ENCODE measurements at regions not wholly inside any gene's neighbourhood (a gene's known extent, or its start where the extent isn't known, plus 50 kb on each side); places are given as distances from the start of the nearest gene placed in this dataset.

GRCh38 chr10:108598831-108599230, 1324.5 kb downstream of the XPNPEP1 start:
- H3K4me1 ChIP-seq: peaks cover 17% of the 10 kb centered on the region
- H4K20me1 ChIP-seq: no peaks in the 10 kb centered on the region
- H3K36me3 ChIP-seq: no peaks in the 10 kb centered on the region
- no peak for TF ChIP-seq Cebpa-rat (IDR thresholded peaks at IDR 0.05)
- H3K27me3 ChIP-seq: no peaks in the 10 kb centered on the region
- H3K4me3 ChIP-seq: no peak overlapping the region
- no peak overlapping the region for H3K27ac ChIP-seq
- H3K4me2 ChIP-seq: no peak overlapping the region
- no peak overlapping the region for H3K9ac ChIP-seq
- no peaks in the 10 kb centered on the region for H3K9me3 ChIP-seq

- H3K4me3 ChIP-seq: no peak overlapping the region
- no peak overlapping the region for H3K27ac ChIP-seq
- TF ChIP-seq Cebpa-rat (IDR thresholded peaks at IDR 0.05): no peak
- H3K9ac ChIP-seq: no peak overlapping the region
- H3K36me3 ChIP-seq: no peaks in the 10 kb centered on the region
- H3K4me2 ChIP-seq: no peak overlapping the region
- H3K27me3 ChIP-seq: no peaks in the 10 kb centered on the region
- peaks cover 17% of the 10 kb centered on the region for H3K4me1 ChIP-seq
- no peaks in the 10 kb centered on the region for H4K20me1 ChIP-seq
- no peaks in the 10 kb centered on the region for H3K9me3 ChIP-seq
These were observed 1325.0 kb downstream of the XPNPEP1 start for GRCh38 chr10:108598320-108598695.

- Histone ChIP-seq H3K27me3 (no peaks in the 10 kb centered on the region), H3K4me2 (no peak overlapping the region), H3K4me1 (peaks cover 17% of the 10 kb centered on the region), H4K20me1 (no peaks in the 10 kb centered on the region), H3K9ac (no peak overlapping the region), H3K27ac (no peak overlapping the region), H3K36me3 (no peaks in the 10 kb centered on the region), H3K4me3 (no peak overlapping the region), H3K9me3 (no peaks in the 10 kb centered on the region)
- TF ChIP-seq Cebpa-rat (IDR thresholded peaks at IDR 0.05): no peak
These were observed 1325.5 kb downstream of the XPNPEP1 start for GRCh38 chr10:108597657-108598319.

GRCh38 chr10:108597031-108597430, 1326.3 kb downstream of the XPNPEP1 start:
- H3K27me3 ChIP-seq: no peaks in the 10 kb centered on the region
- H4K20me1 ChIP-seq: no peaks in the 10 kb centered on the region
- H3K4me3 ChIP-seq: no peak overlapping the region
- H3K36me3 ChIP-seq: no peaks in the 10 kb centered on the region
- H3K4me2 ChIP-seq: no peak overlapping the region
- no peak overlapping the region for H3K27ac ChIP-seq
- H3K9ac ChIP-seq: no peak overlapping the region
- no peak for TF ChIP-seq Cebpa-rat (IDR thresholded peaks at IDR 0.05)
- H3K9me3 ChIP-seq: no peaks in the 10 kb centered on the region
- H3K4me1 ChIP-seq: peaks cover 17% of the 10 kb centered on the region

- Histone ChIP-seq H3K4me1 (peaks cover 17% of the 10 kb centered on the region), H4K20me1 (no peaks in the 10 kb centered on the region), H3K4me2 (no peak overlapping the region), H3K4me3 (no peak overlapping the region), H3K9ac (no peak overlapping the region), H3K27ac (no peak overlapping the region), H3K36me3 (no peaks in the 10 kb centered on the region), H3K9me3 (no peaks in the 10 kb centered on the region), H3K27me3 (no peaks in the 10 kb centered on the region)
- no peak for TF ChIP-seq Cebpa-rat (IDR thresholded peaks at IDR 0.05)
These were observed 1330.4 kb downstream of the XPNPEP1 start for GRCh38 chr10:108592956-108593355.

GRCh38 chr10:108591417-108591816, 1331.9 kb downstream of the XPNPEP1 start:
- H3K27me3 ChIP-seq: no peaks in the 10 kb centered on the region

GRCh38 chr10:108586424-108586823, 1336.9 kb downstream of the XPNPEP1 start:
- TF ChIP-seq Cebpa-rat (IDR thresholded peaks at IDR 0.05): no peak
- Histone ChIP-seq H3K4me1 (no peaks in the 10 kb centered on the region), H3K27ac (no peak overlapping the region), H3K4me3 (no peak overlapping the region), H3K4me2 (no peak overlapping the region), H3K27me3 (no peaks in the 10 kb centered on the region), H4K20me1 (no peaks in the 10 kb centered on the region), H3K36me3 (no peaks in the 10 kb centered on the region), H3K9me3 (no peaks in the 10 kb centered on the region), H3K9ac (no peak overlapping the region)

More at GRCh38 chr10:108591417-108591816, 1331.9 kb downstream of the XPNPEP1 start:
- H3K36me3 ChIP-seq: no peaks in the 10 kb centered on the region
- no peak overlapping the region for H3K9ac ChIP-seq
- H3K4me1 ChIP-seq: peaks cover 17% of the 10 kb centered on the region
- no peak for TF ChIP-seq Cebpa-rat (IDR thresholded peaks at IDR 0.05)
- H3K27ac ChIP-seq: no peak overlapping the region
- no peaks in the 10 kb centered on the region for H4K20me1 ChIP-seq
- no peaks in the 10 kb centered on the region for H3K9me3 ChIP-seq
- H3K4me3 ChIP-seq: no peak overlapping the region
- no peak overlapping the region for H3K4me2 ChIP-seq

- no peaks in the 10 kb centered on the region for H3K36me3 ChIP-seq
- no peak overlapping the region for H3K27ac ChIP-seq
- H3K9me3 ChIP-seq: no peaks in the 10 kb centered on the region
- TF ChIP-seq Cebpa-rat (IDR thresholded peaks at IDR 0.05): no peak
- no peak overlapping the region for H3K9ac ChIP-seq
- no peak overlapping the region for H3K4me2 ChIP-seq
- no peaks in the 10 kb centered on the region for H3K27me3 ChIP-seq
- H3K4me1 ChIP-seq: no peaks in the 10 kb centered on the region
- no peaks in the 10 kb centered on the region for H4K20me1 ChIP-seq
- no peak overlapping the region for H3K4me3 ChIP-seq
These were observed 1339.4 kb downstream of the XPNPEP1 start for GRCh38 chr10:108583877-108584276.

GRCh38 chr10:108582888-108583287, 1340.4 kb downstream of the XPNPEP1 start:
- no peaks in the 10 kb centered on the region for H3K4me1 ChIP-seq
- no peaks in the 10 kb centered on the region for H3K9me3 ChIP-seq
- H3K27ac ChIP-seq: no peak overlapping the region
- H3K4me3 ChIP-seq: no peak overlapping the region
- no peaks in the 10 kb centered on the region for H3K36me3 ChIP-seq
- no peaks in the 10 kb centered on the region for H4K20me1 ChIP-seq
- H3K27me3 ChIP-seq: no peaks in the 10 kb centered on the region
- no peak for TF ChIP-seq Cebpa-rat (IDR thresholded peaks at IDR 0.05)
- H3K4me2 ChIP-seq: no peak overlapping the region
- H3K9ac ChIP-seq: no peak overlapping the region

- H3K4me3 ChIP-seq: no peak overlapping the region
- H3K4me1 ChIP-seq: no peaks in the 10 kb centered on the region
- no peaks in the 10 kb centered on the region for H3K9me3 ChIP-seq
- H3K9ac ChIP-seq: no peak overlapping the region
- no peak overlapping the region for H3K27ac ChIP-seq
- no peak overlapping the region for H3K4me2 ChIP-seq
- no peaks in the 10 kb centered on the region for H4K20me1 ChIP-seq
- H3K27me3 ChIP-seq: no peaks in the 10 kb centered on the region
- no peaks in the 10 kb centered on the region for H3K36me3 ChIP-seq
- no peak for TF ChIP-seq Cebpa-rat (IDR thresholded peaks at IDR 0.05)
These were observed 1340.9 kb downstream of the XPNPEP1 start for GRCh38 chr10:108582387-108582786.

GRCh38 chr10:108578258-108578657, 1345.1 kb downstream of the XPNPEP1 start:
- no peaks in the 10 kb centered on the region for H3K36me3 ChIP-seq
- no peaks in the 10 kb centered on the region for H3K9me3 ChIP-seq
- H3K27ac ChIP-seq: no peak overlapping the region
- no peak overlapping the region for H3K4me2 ChIP-seq
- no peak overlapping the region for H3K4me3 ChIP-seq
- H3K9ac ChIP-seq: no peak overlapping the region
- no peak for TF ChIP-seq Cebpa-rat (IDR thresholded peaks at IDR 0.05)
- H4K20me1 ChIP-seq: no peaks in the 10 kb centered on the region
- H3K27me3 ChIP-seq: no peaks in the 10 kb centered on the region
- H3K4me1 ChIP-seq: no peaks in the 10 kb centered on the region
